NCI-H1048 (cell line): ENCODE measurements at regions not wholly inside any gene's neighbourhood (a gene's known extent, or its start where the extent isn't known, plus 50 kb on each side); places are given as distances from the start of the nearest gene placed in this dataset.

Experiments used
- DNase-seq: peaks from one replicate; lab custom pipeline; 2025; lab: John Stamatoyannopoulos, UW

GRCh38 chr9:107118863-107119624 is 164.0 kb upstream of the RAD23B start:
- DNase-seq: no peak

- DNase-seq: no peak
Observed at GRCh38 chr9:107119735-107120134, 163.3 kb upstream of the RAD23B start.

GRCh38 chr9:107123389-107123788 is 159.7 kb upstream of the RAD23B start:
- no peak for DNase-seq

GRCh38 chr9:107127608-107128007 is 155.5 kb upstream of the RAD23B start:
- DNase-seq: no peak

GRCh38 chr9:107131108-107131799 is 151.8 kb upstream of the RAD23B start:
- DNase-seq: no peak

GRCh38 chr9:107136296-107136695 is 146.8 kb upstream of the RAD23B start:
- no peak for DNase-seq

GRCh38 chr9:107137495-107138202 is 145.4 kb upstream of the RAD23B start:
- peak; percentile 9 for DNase-seq

- no peak for DNase-seq
Observed at GRCh38 chr9:107138261-107138992, 144.7 kb upstream of the RAD23B start.

GRCh38 chr9:107141967-107142366 is 141.1 kb upstream of the RAD23B start:
- no peak for DNase-seq

GRCh38 chr9:107142430-107142829 is 140.6 kb upstream of the RAD23B start:
- no peak for DNase-seq

GRCh38 chr9:107142896-107143603 is 140.0 kb upstream of the RAD23B start:
- no peak for DNase-seq

- DNase-seq: no peak
Observed at GRCh38 chr9:107144475-107144874, 138.6 kb upstream of the RAD23B start.

GRCh38 chr9:107147134-107147533 is 135.9 kb upstream of the RAD23B start:
- DNase-seq: no peak

- DNase-seq: no peak
Observed at GRCh38 chr9:107148216-107148615, 134.9 kb upstream of the RAD23B start.

- DNase-seq: no peak
Observed at GRCh38 chr9:107149756-107150155, 133.3 kb upstream of the RAD23B start.

- DNase-seq: no peak
Observed at GRCh38 chr9:107153336-107153735, 129.7 kb upstream of the RAD23B start.

- DNase-seq: no peak
Observed at GRCh38 chr9:107154291-107154690, 128.8 kb upstream of the RAD23B start.

GRCh38 chr9:107154766-107155165 is 128.3 kb upstream of the RAD23B start:
- no peak for DNase-seq

GRCh38 chr9:107155244-107155817 is 127.7 kb upstream of the RAD23B start:
- no peak for DNase-seq

- DNase-seq: no peak
Observed at GRCh38 chr9:107158321-107158720, 124.8 kb upstream of the RAD23B start.

- no peak for DNase-seq
Observed at GRCh38 chr9:107161338-107161737, 121.7 kb upstream of the RAD23B start.
